ENCODE measurements at regions not wholly inside any gene's neighbourhood (a gene's known extent, or its start where the extent isn't known, plus 50 kb on each side); places are given as distances from the start of the nearest gene placed in this dataset.

GRCh38 chr17:77506371-77506991 is 365.7 kb downstream of the SEC14L1 start:
- Mint-ChIP-seq H3K4me1 (ENCODE audit: low read depth) (no peaks in the 10 kb centered on the region), H3K27me3 (no peaks in the 10 kb centered on the region), H3K36me3 (ENCODE audit: low read depth) (no peaks in the 10 kb centered on the region), H3K4me3 (no peak overlapping the region), H3K9me3 (peaks cover 3% of the 10 kb centered on the region), H3K27ac (no peak overlapping the region)

GRCh38 chr17:77507111-77507885 is 366.5 kb downstream of the SEC14L1 start:
- Mint-ChIP-seq H3K9me3 (peaks cover 9% of the 10 kb centered on the region), H3K27me3 (no peaks in the 10 kb centered on the region), H3K27ac (no peak overlapping the region), H3K36me3 (ENCODE audit: low read depth) (peaks cover 5% of the 10 kb centered on the region), H3K4me1 (ENCODE audit: low read depth) (no peaks in the 10 kb centered on the region), H3K4me3 (no peak overlapping the region)

GRCh38 chr17:77508047-77508715 is 367.4 kb downstream of the SEC14L1 start:
- Mint-ChIP-seq H3K36me3 (ENCODE audit: low read depth) (peaks cover 5% of the 10 kb centered on the region), H3K4me1 (ENCODE audit: low read depth) (no peaks in the 10 kb centered on the region), H3K4me3 (no peak overlapping the region), H3K9me3 (peaks cover 9% of the 10 kb centered on the region), H3K27ac (no peak overlapping the region), H3K27me3 (no peaks in the 10 kb centered on the region)

- peaks cover 9% of the 10 kb centered on the region for H3K9me3 Mint-ChIP-seq
- no peak overlapping the region for H3K4me3 Mint-ChIP-seq
- no peaks in the 10 kb centered on the region for H3K27me3 Mint-ChIP-seq
- no peaks in the 10 kb centered on the region for H3K4me1 Mint-ChIP-seq (ENCODE audit: low read depth)
- no peak overlapping the region for H3K27ac Mint-ChIP-seq
- H3K36me3 Mint-ChIP-seq (ENCODE audit: low read depth), result peaks cover 5% of the 10 kb centered on the region
Observed at GRCh38 chr17:77509089-77509488, 368.3 kb downstream of the SEC14L1 start.

- peaks cover 5% of the 10 kb centered on the region for H3K36me3 Mint-ChIP-seq (ENCODE audit: low read depth)
Observed at GRCh38 chr17:77509599-77509998, 368.8 kb downstream of the SEC14L1 start.

GRCh38 chr17:77510133-77510796 is 369.5 kb downstream of the SEC14L1 start:
- H3K27me3 Mint-ChIP-seq, result no peaks in the 10 kb centered on the region
- no peaks in the 10 kb centered on the region for H3K4me1 Mint-ChIP-seq (ENCODE audit: low read depth)
- H3K9me3 Mint-ChIP-seq, result peaks cover 9% of the 10 kb centered on the region
- H3K36me3 Mint-ChIP-seq (ENCODE audit: low read depth), result peaks cover 5% of the 10 kb centered on the region
- H3K4me3 Mint-ChIP-seq, result no peak overlapping the region
- no peak overlapping the region for H3K27ac Mint-ChIP-seq

More at GRCh38 chr17:77509599-77509998, 368.8 kb downstream of the SEC14L1 start:
- Mint-ChIP-seq H3K4me3 (no peak overlapping the region), H3K9me3 (peaks cover 9% of the 10 kb centered on the region), H3K27me3 (no peaks in the 10 kb centered on the region), H3K27ac (no peak overlapping the region), H3K4me1 (ENCODE audit: low read depth) (no peaks in the 10 kb centered on the region)

- H3K4me1 Mint-ChIP-seq (ENCODE audit: low read depth), result peaks cover 3% of the 10 kb centered on the region
Observed at GRCh38 chr17:77511514-77512061, 370.8 kb downstream of the SEC14L1 start.

GRCh38 chr17:77512062-77512946 is 371.5 kb downstream of the SEC14L1 start:
- peaks cover 7% of the 10 kb centered on the region for H3K4me1 Mint-ChIP-seq (ENCODE audit: low read depth)
- H3K4me3 Mint-ChIP-seq, result no peak overlapping the region
- H3K27ac Mint-ChIP-seq, result no peak overlapping the region
- peaks cover 5% of the 10 kb centered on the region for H3K36me3 Mint-ChIP-seq (ENCODE audit: low read depth)
- peaks cover 9% of the 10 kb centered on the region for H3K9me3 Mint-ChIP-seq
- no peaks in the 10 kb centered on the region for H3K27me3 Mint-ChIP-seq

More at GRCh38 chr17:77511514-77512061, 370.8 kb downstream of the SEC14L1 start:
- Mint-ChIP-seq H3K9me3 (peaks cover 9% of the 10 kb centered on the region), H3K27me3 (no peaks in the 10 kb centered on the region), H3K27ac (no peak overlapping the region), H3K36me3 (ENCODE audit: low read depth) (peaks cover 5% of the 10 kb centered on the region), H3K4me3 (no peak overlapping the region)

- Mint-ChIP-seq H3K9me3 (peaks cover 9% of the 10 kb centered on the region), H3K27me3 (no peaks in the 10 kb centered on the region), H3K4me1 (ENCODE audit: low read depth) (peaks cover 7% of the 10 kb centered on the region), H3K4me3 (no peak overlapping the region), H3K36me3 (ENCODE audit: low read depth) (peaks cover 5% of the 10 kb centered on the region), H3K27ac (no peak overlapping the region)
Observed at GRCh38 chr17:77513045-77513444, 372.3 kb downstream of the SEC14L1 start.

- Mint-ChIP-seq H3K4me3 (no peak overlapping the region), H3K9me3 (peaks cover 9% of the 10 kb centered on the region), H3K27me3 (no peaks in the 10 kb centered on the region), H3K36me3 (ENCODE audit: low read depth) (peaks cover 5% of the 10 kb centered on the region), H3K27ac (no peak overlapping the region), H3K4me1 (ENCODE audit: low read depth) (peaks cover 7% of the 10 kb centered on the region)
Observed at GRCh38 chr17:77515227-77515626, 374.5 kb downstream of the SEC14L1 start.

- no peak overlapping the region for H3K27ac Mint-ChIP-seq
- peaks cover 7% of the 10 kb centered on the region for H3K4me1 Mint-ChIP-seq (ENCODE audit: low read depth)
- H3K4me3 Mint-ChIP-seq, result no peak overlapping the region
- H3K9me3 Mint-ChIP-seq, result peaks cover 2% of the 10 kb centered on the region
- peaks cover 2% of the 10 kb centered on the region for H3K36me3 Mint-ChIP-seq (ENCODE audit: low read depth)
- no peaks in the 10 kb centered on the region for H3K27me3 Mint-ChIP-seq
Observed at GRCh38 chr17:77516902-77517301, 376.1 kb downstream of the SEC14L1 start.

- Mint-ChIP-seq H3K36me3 (ENCODE audit: low read depth) (no peaks in the 10 kb centered on the region), H3K4me1 (ENCODE audit: low read depth) (peaks cover 7% of the 10 kb centered on the region), H3K27me3 (no peaks in the 10 kb centered on the region), H3K9me3 (no peaks in the 10 kb centered on the region), H3K4me3 (no peak overlapping the region), H3K27ac (no peak overlapping the region)
Observed at GRCh38 chr17:77521076-77521475, 380.3 kb downstream of the SEC14L1 start.

GRCh38 chr17:77523540-77523939 is 382.8 kb downstream of the SEC14L1 start:
- no peak overlapping the region for H3K4me3 Mint-ChIP-seq

GRCh38 chr17:77526259-77526711 is 385.5 kb downstream of the SEC14L1 start:
- Mint-ChIP-seq H3K27me3 (peaks cover 18% of the 10 kb centered on the region), H3K36me3 (ENCODE audit: low read depth) (no peaks in the 10 kb centered on the region), H3K27ac (no peak overlapping the region), H3K4me3 (no peak overlapping the region), H3K9me3 (no peaks in the 10 kb centered on the region), H3K4me1 (ENCODE audit: low read depth) (peaks cover 3% of the 10 kb centered on the region)

More at GRCh38 chr17:77523540-77523939, 382.8 kb downstream of the SEC14L1 start:
- H3K4me1 Mint-ChIP-seq (ENCODE audit: low read depth), result peaks cover 3% of the 10 kb centered on the region
- no peaks in the 10 kb centered on the region for H3K9me3 Mint-ChIP-seq
- no peaks in the 10 kb centered on the region for H3K36me3 Mint-ChIP-seq (ENCODE audit: low read depth)
- H3K27me3 Mint-ChIP-seq, result peaks cover 12% of the 10 kb centered on the region
- no peak overlapping the region for H3K27ac Mint-ChIP-seq

Measured in stimulated activated naive CD8-positive, alpha-beta T cell treated with anti-CD3 and anti-CD28 coated beads, Interleukin-15, Interleukin-2, amounts not matched to agents 100 ng/mL and 50 ng/mL, for 24 hours (primary cell).